ENCODE measurements at regions not wholly inside any gene's neighbourhood (a gene's known extent, or its start where the extent isn't known, plus 50 kb on each side); places are given as distances from the start of the nearest gene placed in this dataset.
"Not testable (repeated sequence)": the region's sequence is repeated elsewhere in the genome, so short reads cannot be mapped to it uniquely, and the experiment has no call there.

DNA sequence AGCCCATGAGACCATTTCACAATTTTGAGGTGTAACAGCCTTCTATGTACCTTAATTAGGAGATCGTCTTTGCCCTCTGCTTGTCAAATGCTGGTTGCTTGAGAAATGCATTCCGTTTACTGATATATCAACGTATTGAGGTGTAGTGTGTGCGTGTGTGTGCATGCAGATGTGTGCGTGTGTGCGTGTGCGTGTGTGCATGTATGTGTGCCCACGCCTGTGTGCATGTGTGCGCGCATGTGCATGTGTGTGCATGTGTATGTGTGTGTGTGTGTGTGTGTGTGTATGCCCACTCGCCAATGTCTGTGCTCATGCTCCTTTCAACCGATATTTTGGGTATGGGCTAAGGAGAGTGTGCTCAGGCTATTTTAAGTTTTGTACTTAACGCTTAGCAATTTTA is 81.5 kb upstream of the ZFHX3 start:
- DNase-seq = no peak

DNA sequence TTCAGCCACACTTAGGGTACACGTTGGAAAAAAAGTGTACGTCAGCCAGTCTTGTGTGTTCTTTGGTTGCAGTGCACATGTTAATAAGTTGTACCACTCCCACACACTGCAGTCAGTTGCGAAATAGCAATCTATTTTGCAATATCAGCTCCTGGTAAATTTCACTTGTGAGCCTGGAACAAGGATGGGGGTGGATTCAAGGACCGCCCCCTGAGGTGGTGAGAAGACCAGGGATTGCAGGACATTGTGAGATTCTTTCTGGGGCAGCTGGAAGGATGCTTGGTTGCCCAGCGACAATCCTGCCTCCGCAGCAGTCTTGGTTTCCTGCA is 78.6 kb upstream of the ZFHX3 start:
- DNase-seq = no peak

- DNase-seq = no peak
Measured at GRCh38 chr16:73125850-73126524, 78.1 kb upstream of the ZFHX3 start.

DNA sequence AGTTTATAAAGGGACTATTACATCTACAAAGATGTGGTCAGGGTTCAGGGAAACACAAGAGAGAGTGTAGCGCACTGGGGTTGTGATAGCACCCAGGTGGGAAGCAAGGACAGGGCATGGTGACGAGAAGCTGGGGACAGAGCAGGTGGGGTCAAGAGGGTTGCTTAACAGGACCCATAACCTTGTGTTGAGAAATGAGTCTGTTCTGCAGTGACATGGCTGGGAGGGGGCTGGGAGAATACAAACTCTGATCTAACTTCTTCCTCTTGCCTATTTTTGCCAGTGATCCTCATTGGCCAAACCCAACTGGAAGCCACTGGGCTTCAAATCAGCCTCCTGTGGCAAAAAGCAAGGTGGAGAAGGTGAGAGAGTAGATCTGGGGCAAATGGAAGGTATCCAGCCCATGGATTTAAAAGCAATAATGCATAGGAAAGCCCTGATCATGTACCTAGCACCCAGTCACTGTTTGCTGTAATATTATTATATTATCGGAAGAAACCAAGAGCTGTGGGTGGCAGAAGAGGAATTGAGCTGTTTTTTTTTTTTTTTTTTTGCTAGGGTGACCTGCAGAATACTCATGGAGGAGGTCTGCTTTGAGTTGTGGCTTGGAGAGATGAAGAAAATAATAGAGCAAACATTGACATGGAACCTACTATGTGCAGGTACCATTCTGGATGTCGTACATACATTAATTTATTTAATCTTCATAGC is 76.9 kb upstream of the ZFHX3 start:
- no peak for DNase-seq

GRCh38 chr16:73124097-73124652 is 76.2 kb upstream of the ZFHX3 start:
- no peak for DNase-seq

DNA sequence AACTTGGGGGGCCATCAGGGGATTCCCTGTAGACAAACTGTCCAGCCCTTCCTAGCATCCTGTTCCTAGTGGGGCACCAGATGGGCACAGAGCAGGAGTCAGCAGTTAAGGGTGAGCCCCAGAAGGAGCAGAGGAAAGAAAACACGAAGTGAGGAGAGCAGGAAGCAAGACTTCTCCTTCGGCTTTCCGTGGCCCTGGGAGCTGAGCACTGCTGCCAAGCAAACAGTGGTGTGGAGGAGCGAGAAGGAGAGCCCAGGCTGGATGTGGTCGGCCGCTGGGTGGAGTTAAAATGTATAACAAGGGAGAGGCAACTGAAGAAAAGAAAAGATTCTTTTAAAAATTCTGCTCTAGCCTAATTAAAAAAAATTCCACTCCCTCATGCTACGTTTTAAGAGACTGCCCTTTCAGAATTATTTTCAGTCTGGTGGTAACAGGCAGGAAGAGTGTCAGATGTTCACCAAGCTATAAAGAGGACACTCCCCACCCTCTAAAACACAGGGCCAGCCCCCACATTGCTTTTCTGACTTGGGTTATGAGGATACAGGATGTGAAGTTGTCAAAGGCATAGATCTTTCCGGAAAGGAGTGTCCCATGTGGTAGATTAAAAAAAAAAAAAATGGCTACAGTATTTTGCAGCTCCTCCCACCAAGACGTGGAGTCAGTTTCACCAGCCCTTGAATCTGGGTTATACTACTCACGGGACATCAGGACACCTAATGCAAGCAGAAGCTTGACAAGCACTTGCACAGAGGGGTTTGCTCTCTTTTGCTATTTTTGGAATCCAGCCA is 74.9 kb upstream of the ZFHX3 start:
- DNase-seq = peak in 2 of 6 experiments; percentile 17 to 37

DNA sequence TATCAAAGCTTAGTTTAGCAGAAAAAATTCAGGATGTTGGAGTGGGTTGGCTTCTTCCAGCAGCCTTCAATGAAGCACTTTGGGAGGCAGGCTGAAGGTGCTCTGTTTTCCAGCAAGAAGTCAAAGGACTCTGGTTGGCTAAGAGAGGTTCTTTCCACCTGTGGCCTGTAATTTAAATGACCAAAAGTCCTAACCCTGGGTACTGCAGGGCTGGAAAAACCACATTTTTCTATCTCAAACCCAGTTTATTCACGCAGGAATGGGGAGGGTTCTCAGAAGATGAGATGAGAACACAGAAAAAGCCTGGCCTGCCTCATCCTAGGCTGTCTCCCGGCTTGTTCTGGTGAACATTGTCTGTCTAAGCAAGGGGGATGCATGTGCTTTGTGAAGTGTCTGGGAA is 68.6 kb upstream of the ZFHX3 start:
- no peak for DNase-seq

DNA sequence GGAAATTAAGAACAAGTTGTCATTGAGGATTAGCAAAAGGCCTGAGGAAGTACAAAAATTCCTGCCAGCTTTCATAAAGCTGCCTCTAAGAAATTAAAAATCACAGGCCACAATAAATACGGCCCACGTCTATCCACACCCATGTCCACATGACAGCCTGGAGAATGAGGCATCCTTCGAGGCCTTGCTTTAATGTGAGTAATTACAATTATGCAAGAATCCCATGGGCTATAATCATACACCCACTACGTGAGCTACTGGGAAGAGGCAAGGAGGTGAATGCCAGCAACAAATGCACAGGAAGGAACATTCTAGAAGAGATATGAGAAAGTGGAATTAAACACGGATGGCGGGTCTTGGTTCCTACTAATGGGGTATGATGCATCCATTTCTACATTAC is 65.4 kb upstream of the ZFHX3 start:
- no peak for DNase-seq

GRCh38 chr16:73108195-73108963 is 60.5 kb upstream of the ZFHX3 start:
- DNase-seq = no peak

GRCh38 chr16:73107371-73107770 is 59.4 kb upstream of the ZFHX3 start:
- no peak for DNase-seq

DNA sequence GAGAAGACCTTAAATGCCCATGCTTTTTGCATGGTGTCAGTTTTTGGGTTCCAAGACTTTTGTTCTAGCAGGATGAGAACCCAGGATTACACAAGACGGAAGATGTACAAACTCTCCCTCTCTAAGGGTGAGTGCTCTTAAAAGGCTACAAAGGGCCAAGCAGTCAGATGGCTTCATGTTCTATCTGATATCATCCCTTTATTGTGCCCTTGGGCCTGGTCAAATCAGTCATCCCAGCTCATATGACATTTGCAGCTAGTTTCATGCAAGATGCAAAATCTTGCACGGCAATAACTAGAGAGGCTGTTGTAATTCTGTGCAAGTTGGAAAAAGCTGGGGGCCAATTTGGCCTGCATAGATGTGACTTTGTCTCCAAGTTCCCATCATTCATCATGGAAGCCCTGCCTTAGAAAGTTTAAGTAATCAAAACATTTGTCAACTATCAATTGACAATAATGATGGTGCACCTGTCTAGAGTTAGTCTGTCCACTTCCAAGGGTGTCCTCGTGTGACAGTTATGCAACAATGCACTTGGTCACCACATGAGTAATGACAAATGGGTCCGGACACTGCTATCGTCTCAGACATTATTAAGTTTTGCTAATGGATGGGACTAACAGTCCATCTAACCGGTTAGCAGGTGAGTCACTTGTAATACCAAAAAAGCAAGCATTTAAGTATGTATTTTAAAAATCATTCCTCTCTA is 58.6 kb upstream of the ZFHX3 start:
- no peak for DNase-seq

DNA sequence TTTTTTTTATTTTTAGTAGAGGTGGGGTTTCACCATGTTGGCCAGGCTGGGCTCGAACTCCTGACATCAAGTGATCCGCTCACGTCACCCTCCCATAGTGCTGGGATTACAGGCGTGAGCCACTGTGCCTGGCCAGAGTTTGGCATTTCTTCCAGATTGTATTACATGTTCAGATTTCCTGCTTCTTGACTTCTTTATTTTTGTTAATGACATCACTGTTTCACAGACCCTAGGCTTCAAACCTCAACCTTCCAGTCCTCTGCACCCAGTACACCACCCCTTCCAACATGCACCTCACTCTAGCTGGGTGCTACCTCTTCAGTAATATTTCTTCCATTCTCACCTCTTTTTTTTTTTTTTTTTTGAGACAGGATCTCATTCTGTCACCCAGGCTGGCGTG is 53.6 kb upstream of the ZFHX3 start:
- no peak for DNase-seq

GRCh38 chr16:73099601-73100000 is 51.7 kb upstream of the ZFHX3 start:
- not testable (repeated sequence) for DNase-seq
